Upper lobe of right lung (tissue), 1 donor: ENCODE measurements at regions not wholly inside any gene's neighbourhood (a gene's known extent, or its start where the extent isn't known, plus 50 kb on each side); places are given as distances from the start of the nearest gene placed in this dataset.
A peak's percentile ranks its signal among the peaks of the same experiment; 100 is the strongest.

Experiments used
- ATAC-seq: fragments of 200-7000 bp; cut with Tn5 transposase; one replicate; pipeline ENCODE4 v1.9.1; 2020; ENCODE audit warnings: mild to moderate bottlenecking, moderate library complexity
- DNase-seq: peaks from one replicate; pipeline ENCODE4 v3.0.0-alpha.2; 2020
- H3K27ac ChIP-seq: fragments of 200-600 bp; one replicate; pipeline ENCODE4 v1.8.0; 2022
- H3K27me3 ChIP-seq: fragments of 200-600 bp; one replicate; pipeline ENCODE4 v1.8.0; 2022; ENCODE audit warnings: mild to moderate bottlenecking
- H3K36me3 ChIP-seq: fragments of 200-600 bp; one replicate; pipeline ENCODE4 v1.8.0; 2022
- H3K4me1 ChIP-seq: fragments of 200-600 bp; one replicate; pipeline ENCODE4 v1.8.0; 2022
- H3K4me3 ChIP-seq: fragments of 200-600 bp; one replicate; pipeline ENCODE4 v1.8.0; 2022; ENCODE audit warnings: mild to moderate bottlenecking
- H3K9me3 ChIP-seq: fragments of 200-600 bp; one replicate; pipeline ENCODE4 v1.8.0; 2022
- CTCF ChIP-seq: fragments of 200-600 bp; IDR thresholded peaks from one replicate; pipeline ENCODE4 v1.8.0; 2022; ENCODE audit warnings: antibody characterized with exemption
- intact Hi-C: fragments of 100-400 bp; cut with DNase I; formaldehyde crosslinking; loops from one replicate; pipeline ENCODE4 v1.11.0; 2022
- donor health status: DM: no; HTN: yes; CAD: no; lungs with severe emphysema.

DNA sequence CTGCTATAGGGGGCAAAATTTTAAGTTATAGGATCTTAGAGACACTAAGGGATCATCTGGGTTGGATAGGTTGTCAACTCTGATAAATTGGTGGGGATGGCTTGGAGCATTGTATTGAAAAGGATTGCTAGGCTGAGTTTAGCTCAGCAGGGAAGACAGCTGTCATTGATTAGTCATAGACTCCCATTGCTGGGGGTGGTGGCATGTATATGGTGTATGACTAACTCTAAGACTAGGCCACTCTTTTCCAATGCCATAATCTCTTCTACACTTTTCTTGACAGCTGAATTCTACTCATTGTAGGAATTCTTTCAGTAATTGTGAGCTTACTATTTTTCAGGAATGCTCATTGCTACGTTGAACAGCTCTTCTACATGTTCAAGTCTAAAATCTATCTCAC, 81.3 kb upstream of the PELI1 start:
- H3K27me3 ChIP-seq, result no peaks in the 10 kb centered on the region
- peaks cover 18% of the 10 kb centered on the region for H3K4me1 ChIP-seq
- no peak for ATAC-seq
- H3K9me3 ChIP-seq, result no peaks in the 10 kb centered on the region
- H3K27ac ChIP-seq, result no peak overlapping the region
- no peak for TF ChIP-seq CTCF
- H3K36me3 ChIP-seq, result no peaks in the 10 kb centered on the region
- no peak for DNase-seq
- no peak overlapping the region for H3K4me3 ChIP-seq
- intact Hi-C loops, result no loop called here

DNA sequence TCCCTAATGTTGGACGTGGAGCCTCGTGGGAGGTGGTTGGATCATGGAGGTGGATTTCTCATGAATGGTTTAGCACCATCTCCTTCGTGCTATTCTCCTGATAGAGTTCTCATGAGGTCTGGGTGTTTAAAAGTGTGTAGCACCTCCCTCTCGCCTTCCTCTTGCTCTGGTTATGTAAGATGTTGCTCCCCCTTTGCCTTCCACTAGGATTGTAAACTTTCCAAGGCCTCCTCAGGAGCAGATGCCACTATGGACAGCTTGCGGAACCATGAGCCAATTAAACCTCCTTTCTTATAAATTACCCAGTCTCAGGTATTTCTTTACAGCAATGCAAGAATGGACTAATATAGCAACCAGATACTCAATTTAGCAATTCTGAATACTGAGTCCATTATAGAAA, 82.4 kb upstream of the PELI1 start:
- TF ChIP-seq CTCF, result no peak
- intact Hi-C loops, result no loop called here
- no peak for DNase-seq

DNA sequence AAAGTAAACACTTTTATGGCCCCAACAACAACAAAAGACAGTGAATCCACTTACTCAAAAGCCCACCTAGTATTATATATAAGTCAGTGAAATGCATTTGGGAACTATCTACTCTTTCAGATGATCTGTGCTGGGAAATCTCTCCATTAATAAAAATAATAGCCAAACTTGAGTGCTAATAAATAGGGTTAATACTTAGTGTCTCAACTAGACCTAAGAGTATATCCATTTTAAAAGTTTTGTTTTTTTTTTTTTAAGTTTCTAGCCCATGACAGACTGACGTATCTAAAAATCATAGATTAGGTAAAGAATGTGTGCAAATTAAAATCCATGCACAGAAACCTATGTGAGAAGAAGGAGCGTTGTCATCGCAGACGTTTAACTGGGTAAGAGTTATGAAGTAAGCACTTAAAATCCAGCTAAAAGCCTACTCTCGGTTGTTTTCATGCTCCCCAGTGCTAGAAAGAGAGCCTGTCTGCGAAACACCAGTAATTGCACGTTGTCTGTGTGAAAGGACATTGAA, 83.4 kb upstream of the PELI1 start:
- peak overlapping the region; percentile 48 for H3K4me3 ChIP-seq
- no peak for TF ChIP-seq CTCF
- no peak for DNase-seq
- H3K27me3 ChIP-seq, result no peaks in the 10 kb centered on the region
- ATAC-seq, result no peak
- peaks cover 12% of the 10 kb centered on the region for H3K4me1 ChIP-seq
- H3K9me3 ChIP-seq, result no peaks in the 10 kb centered on the region
- no peaks in the 10 kb centered on the region for H3K36me3 ChIP-seq
- intact Hi-C loops, result no loop called here
- H3K27ac ChIP-seq, result peak overlapping the region; percentile 69

More for the DNA sequence above, 82.4 kb upstream of the PELI1 start:
- no peaks in the 10 kb centered on the region for H3K27me3 ChIP-seq
- H3K36me3 ChIP-seq, result no peaks in the 10 kb centered on the region
- ATAC-seq, result no peak
- H3K9me3 ChIP-seq, result no peaks in the 10 kb centered on the region
- H3K4me3 ChIP-seq, result no peak overlapping the region
- no peak overlapping the region for H3K27ac ChIP-seq
- H3K4me1 ChIP-seq, result peaks cover 18% of the 10 kb centered on the region

DNA sequence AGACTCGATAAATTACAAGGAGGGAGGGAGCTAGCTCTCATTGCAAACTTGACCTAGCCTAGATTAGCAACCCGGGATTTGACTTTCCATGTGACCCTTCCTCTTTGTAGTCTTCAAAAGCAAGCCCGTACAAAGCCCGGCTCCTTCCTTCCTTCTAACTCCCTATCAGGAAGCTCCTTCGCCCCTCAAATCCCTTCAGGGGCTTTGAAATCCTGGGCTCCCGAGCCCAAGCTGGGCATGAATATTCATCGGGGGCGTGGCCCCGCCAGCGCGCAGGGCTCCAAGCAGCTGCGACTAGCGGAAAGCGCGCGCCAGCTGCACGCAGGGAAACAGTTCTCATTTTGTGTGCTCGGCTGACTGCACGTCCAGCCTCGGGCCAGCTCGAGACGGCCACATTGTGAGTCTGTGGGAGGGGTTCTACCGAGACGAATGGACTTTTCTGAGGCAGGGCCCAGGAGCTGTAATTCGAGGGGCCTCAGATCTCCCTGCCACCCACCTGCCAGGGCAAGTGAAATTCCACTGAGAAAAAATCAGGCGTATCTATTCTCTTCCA, 84.0 kb upstream of the PELI1 start:
- H3K27me3 ChIP-seq, result no peaks in the 10 kb centered on the region
- TF ChIP-seq CTCF, result no peak
- no peaks in the 10 kb centered on the region for H3K36me3 ChIP-seq
- peak overlapping the region; percentile 48 for H3K4me3 ChIP-seq
- intact Hi-C loops, result no loop called here
- peak; percentile 91 for DNase-seq
- no peaks in the 10 kb centered on the region for H3K9me3 ChIP-seq
- H3K4me1 ChIP-seq, result peaks cover 8% of the 10 kb centered on the region
- H3K27ac ChIP-seq, result peak overlapping the region; percentile 69
- ATAC-seq, result peak; percentile 98

DNA sequence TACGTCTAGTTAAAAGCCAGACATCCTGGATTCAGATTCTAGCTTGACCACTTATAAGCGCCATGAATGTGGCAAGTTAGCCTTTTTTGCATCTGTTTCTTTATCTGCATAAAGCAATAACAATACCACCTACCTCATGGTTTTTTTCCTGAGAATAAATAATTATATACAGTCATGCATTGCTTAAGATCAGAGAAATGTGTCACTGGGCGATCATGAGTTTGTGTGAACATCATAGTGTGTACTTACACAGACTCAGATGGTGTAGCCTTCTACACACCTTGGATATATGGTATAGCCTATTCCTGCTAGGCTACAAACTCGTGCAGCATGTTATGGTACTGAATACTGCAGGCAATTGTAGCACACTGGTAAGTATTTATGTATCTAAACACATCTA, 84.7 kb upstream of the PELI1 start:
- H3K4me1 ChIP-seq, result peaks cover 14% of the 10 kb centered on the region
- DNase-seq (no peak), ATAC-seq (no peak)
- TF ChIP-seq CTCF, result no peak
- no peaks in the 10 kb centered on the region for H3K36me3 ChIP-seq
- no peaks in the 10 kb centered on the region for H3K27me3 ChIP-seq
- intact Hi-C loops, result no loop called here
- peak overlapping the region; percentile 48 for H3K4me3 ChIP-seq
- no peak overlapping the region for H3K27ac ChIP-seq
- no peaks in the 10 kb centered on the region for H3K9me3 ChIP-seq

DNA sequence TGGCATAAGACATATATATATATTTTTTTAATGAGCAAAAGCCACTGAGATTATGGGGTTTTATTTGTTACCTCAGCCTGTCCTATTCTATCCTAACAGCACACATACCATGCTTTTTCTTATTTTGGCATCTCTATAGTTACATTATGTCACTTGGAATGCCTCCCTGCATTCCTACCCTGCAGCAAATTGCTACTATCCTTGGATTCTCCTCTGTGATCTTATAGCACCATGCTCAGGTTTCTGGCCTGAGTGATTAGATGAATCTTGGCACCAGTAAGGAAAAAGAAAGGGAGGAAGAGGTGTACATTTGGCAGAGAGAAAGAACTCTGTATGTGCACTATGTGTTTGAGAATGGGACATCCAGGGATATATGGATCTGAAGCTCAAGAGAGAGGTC, 86.3 kb upstream of the PELI1 start:
- Histone ChIP-seq H3K4me1 (peaks cover 14% of the 10 kb centered on the region), H3K9me3 (no peaks in the 10 kb centered on the region), H3K36me3 (no peaks in the 10 kb centered on the region), H3K27me3 (no peaks in the 10 kb centered on the region), H3K4me3 (no peak overlapping the region), H3K27ac (no peak overlapping the region)
- intact Hi-C loops, result no loop called here
- no peak for ATAC-seq
- no peak for TF ChIP-seq CTCF
- no peak for DNase-seq
